ENCODE measurements at regions not wholly inside any gene's neighbourhood (a gene's known extent, or its start where the extent isn't known, plus 50 kb on each side); places are given as distances from the start of the nearest gene placed in this dataset.

- TF ChIP-seq CTCF (conservative IDR thresholded peaks at IDR 0.05 in 1 of 2, IDR thresholded peaks at IDR 0.05 in 1 of 2; ENCODE audit: extremely low read depth in 1 of 2, insufficient read depth in 1 of 2, low read depth in 1 of 2, low read length in 2 of 2) = peak; percentile 53 to 72
- TF ChIP-seq EZH2 (IDR thresholded peaks at IDR 0.05; ENCODE audit: borderline replicate concordance, low read length) = no peak
These were observed 167.6 kb upstream of the ST8SIA2 start for GRCh38 chr15:92226020-92226612.

All from mammary epithelial cell (primary cell).